B cell (primary cell): ENCODE measurements at regions not wholly inside any gene's neighbourhood (a gene's known extent, or its start where the extent isn't known, plus 50 kb on each side); places are given as distances from the start of the nearest gene placed in this dataset.

Source experiments
- ATAC-seq: fragments of 200-7000 bp; cut with Tn5 transposase; one replicate; pipeline ENCODE4 v1.10.0; 2021; ENCODE audit warnings: low read depth, mild to moderate bottlenecking, moderate number of reproducible peaks, moderate library complexity
- CTCF ChIA-PET: fragments of 350-600 bp; sonication (Branson Sonifier 250); formaldehyde crosslinking; loops from one replicate; lab custom pipeline; 2021; ENCODE audit warnings: antibody characterized with exemption, inconsistent platforms; lab: Charles Lee
- POLR2A ChIA-PET: fragments of 350-600 bp; sonication (Branson Sonifier 250); formaldehyde crosslinking; loops from one replicate; lab custom pipeline; 2021; ENCODE audit warnings: antibody characterized with exemption; lab: Charles Lee
- DNase-seq: peaks from one replicate; pipeline ENCODE4 v3.0.0; 2013
- H2AFZ ChIP-seq: 2 replicates; pipeline ENCODE4 v1.6.1; 2012; ENCODE audit warnings: mild to moderate bottlenecking, low read depth, low read length; ENCODE audit not compliant: insufficient read depth, poor library complexity, severe bottlenecking
- H3K27ac ChIP-seq, 2 donors: 1 replicate in 1 of 2; 2 replicates in 1 of 2; pipeline ENCODE4 v1.5.1; 2012 to 2013; ENCODE audit warnings: low read length in 2 of 2, mild to moderate bottlenecking in 2 of 2, moderate library complexity in 1 of 2
- H3K27me3 ChIP-seq, 4 experiments: fragments of 200-600 bp in 1 of 4; sonication (generic) in 1 of 4; replicated peaks in 1 of 4; 1 replicate in 2 of 4; 2 replicates in 2 of 4; pipeline versions ENCODE4 v1.6.1 to v1.7.0; 2013 to 2016; ENCODE audit warnings: low read length in 3 of 4, mild to moderate bottlenecking in 2 of 4, mixed read lengths in 1 of 4, moderate library complexity in 1 of 4; ENCODE audit not compliant: insufficient read depth in 4 of 4, control insufficient read depth in 3 of 4; ENCODE audit errors: control extremely low read depth in 1 of 4
- H3K36me3 ChIP-seq, 2 experiments: replicated peaks in 1 of 2; 1 replicate in 1 of 2; 2 replicates in 1 of 2; pipeline versions ENCODE4 v1.6.1 to v1.7.1; 2013; ENCODE audit warnings: low read length in 1 of 2; ENCODE audit not compliant: insufficient read depth in 2 of 2, control insufficient read depth in 1 of 2; ENCODE audit errors: control extremely low read depth in 1 of 2, extremely low read depth in 1 of 2
- H3K4me1 ChIP-seq, 2 donors: fragments of 200-600 bp in 1 of 2; sonication (generic) in 1 of 2; 1 replicate in 1 of 2; 2 replicates in 1 of 2; pipeline versions ENCODE4 v1.5.1 to v1.6.1; 2013 to 2017; ENCODE audit warnings: low read length in 2 of 2; ENCODE audit not compliant: control insufficient read depth in 2 of 2, insufficient read depth in 2 of 2
- H3K4me2 ChIP-seq: replicated peaks from 2 replicates; pipeline ENCODE3; 2012; ENCODE audit warnings: mild to moderate bottlenecking, low read depth, low read length; ENCODE audit not compliant: poor library complexity, severe bottlenecking
- H3K4me3 ChIP-seq, 5 experiments: fragments of 200-600 bp in 1 of 5; sonication (generic) in 1 of 5; 1 replicate in 3 of 5; 2 replicates in 2 of 5; pipeline versions ENCODE4 v1.5.1 to v1.7.0; 2011 to 2016; ENCODE audit warnings: low read length in 4 of 5, mild to moderate bottlenecking in 4 of 5, low read depth in 2 of 5, control low read depth in 1 of 5, moderate library complexity in 1 of 5; ENCODE audit not compliant: insufficient read depth in 1 of 5; ENCODE audit errors: control extremely low read depth in 1 of 5, extremely low read depth in 1 of 5
- H3K79me2 ChIP-seq: fragments of 200-600 bp; sonication (generic); one replicate; pipeline ENCODE4 v1.6.0; 2016; ENCODE audit warnings: low read length; ENCODE audit not compliant: control insufficient read depth, insufficient read depth
- H3K9ac ChIP-seq: fragments of 200-600 bp; sonication (generic); 2 replicates; pipeline ENCODE4 v1.6.1; 2017; ENCODE audit warnings: mild to moderate bottlenecking, low read length, moderate library complexity
- H3K9me3 ChIP-seq, 3 donors: one replicate each; pipeline versions ENCODE4 v1.6.1 to v1.7.1; 2013; ENCODE audit warnings: low read length in 2 of 3; ENCODE audit not compliant: control insufficient read depth in 2 of 3, insufficient read depth in 1 of 3; ENCODE audit errors: control extremely low read depth in 1 of 3
- H4K20me1 ChIP-seq: 2 replicates; pipeline ENCODE4 v1.6.0; 2012; ENCODE audit warnings: mild to moderate bottlenecking, low read length; ENCODE audit not compliant: insufficient read depth, control insufficient read depth, poor library complexity, severe bottlenecking
- H3K27ac Mint-ChIP-seq: one replicate; pipeline ENCODE4 v1.8.0; 2021; ENCODE audit warnings: mixed read lengths
- H3K27me3 Mint-ChIP-seq: one replicate; pipeline ENCODE4 v1.8.0; 2021; ENCODE audit warnings: mixed read lengths
- H3K4me1 Mint-ChIP-seq: one replicate; pipeline ENCODE4 v1.8.0; 2021; ENCODE audit warnings: mixed read lengths
- H3K4me3 Mint-ChIP-seq: one replicate; pipeline ENCODE4 v1.8.0; 2021; ENCODE audit warnings: mixed read lengths
- H3K9me3 Mint-ChIP-seq: one replicate; pipeline ENCODE4 v1.8.0; 2022; ENCODE audit warnings: mixed read lengths; ENCODE audit not compliant: insufficient read depth
- CTCF ChIP-seq: fragments of 200-600 bp; IDR thresholded peaks from one replicate; pipeline ENCODE4 v1.8.0; 2022; ENCODE audit warnings: antibody characterized with exemption, mild to moderate bottlenecking
- EZH2 ChIP-seq: IDR thresholded peaks from 2 replicates; pipeline ENCODE4 v1.6.1; 2012; ENCODE audit warnings: borderline replicate concordance, low read depth, mild to moderate bottlenecking, moderate library complexity, low read length; ENCODE audit not compliant: insufficient read depth, poor library complexity, severe bottlenecking
- WGBS: methylation state at CpG from one replicate; pipeline ENCODE4 v1.1.5; 2013; ENCODE audit warnings: missing lambda C conversion rate; ENCODE audit not compliant: insufficient coverage; 5-methylcytosine and 5-hydroxymethylcytosine counted together
- intact Hi-C: fragments of 100-400 bp; cut with micrococcal nuclease; formaldehyde crosslinking; loops from one replicate; pipeline ENCODE4 v1.10.0; 2022

- no peak for DNase-seq
- no peak for ATAC-seq
Measured at GRCh38 chr3:25904206-25904605, 114.3 kb downstream of the OXSM start.

More at GRCh38 chr3:25904206-25904605, 114.3 kb downstream of the OXSM start:
- no peak overlapping the region for H3K4me3 ChIP-seq
- H3K27me3 Mint-ChIP-seq: peaks cover 21% of the 10 kb centered on the region
- no CpG with 5 or more reads among the region's 3 CpGs for WGBS
- H3K27ac Mint-ChIP-seq: no peak overlapping the region
- H3K9me3 Mint-ChIP-seq: no peaks in the 10 kb centered on the region
- H3K4me3 Mint-ChIP-seq: no peak overlapping the region
- intact Hi-C loops: no loop called here
- TF ChIP-seq EZH2 (no peak), CTCF (no peak)
- no peak overlapping the region for H3K4me2 ChIP-seq
- CTCF ChIA-PET: interaction anchor here (1.3 kb wide), 1 partner anchor 9 kb away, joined by 3 read pairs; no protein-coding TSS in a partner anchor
- no peaks in the 10 kb centered on the region for H3K4me1 ChIP-seq
- no peaks in the 10 kb centered on the region for H3K79me2 ChIP-seq
- no peaks in the 10 kb centered on the region for H3K9me3 ChIP-seq
- H2AFZ ChIP-seq: no peak overlapping the region
- no peaks in the 10 kb centered on the region for H3K27me3 ChIP-seq
- no peaks in the 10 kb centered on the region for H3K36me3 ChIP-seq
- POLR2A ChIA-PET: no interaction called here
- H3K9ac ChIP-seq: no peak overlapping the region
- H3K4me1 Mint-ChIP-seq: no peaks in the 10 kb centered on the region
- no peaks in the 10 kb centered on the region for H4K20me1 ChIP-seq
- no peak overlapping the region for H3K27ac ChIP-seq
